ENCODE measurements at regions not wholly inside any gene's neighbourhood (a gene's known extent, or its start where the extent isn't known, plus 50 kb on each side); places are given as distances from the start of the nearest gene placed in this dataset.

DNA sequence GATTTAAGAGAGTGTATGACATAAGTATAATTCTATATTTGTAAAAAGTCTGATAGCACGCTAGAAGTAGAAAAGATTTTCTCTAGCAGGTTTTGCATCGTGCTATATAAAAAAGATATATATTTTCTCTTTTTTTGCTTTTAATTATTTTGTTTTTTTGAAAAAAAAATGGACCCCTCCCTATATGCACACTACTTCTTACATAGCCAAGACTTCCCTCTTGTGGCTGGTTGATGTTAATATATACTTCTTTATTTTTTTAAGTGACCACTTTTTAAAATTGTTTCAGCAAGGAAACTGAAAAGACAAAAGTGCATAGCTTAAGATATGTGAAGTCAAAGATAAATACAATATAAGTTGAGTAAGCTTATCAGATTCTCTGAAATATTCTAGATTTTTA lies 1202.8 kb downstream of the DIAPH3 start:
- no peaks in the 10 kb centered on the region for H3K9me3 ChIP-seq
- H3K4me3 ChIP-seq = no peak overlapping the region
- DNase-seq = no peak
- H3K27ac ChIP-seq = no peak overlapping the region
- no peaks in the 10 kb centered on the region for H3K4me1 ChIP-seq
- 56 to 90% methylated on average over 2 of the region's 2 CpGs for whole genome bisulfite sequencing, 2 donors
- intact Hi-C loops (cut with DNase I) = no loop called here
- no peaks in the 10 kb centered on the region for H3K27me3 ChIP-seq
- TF ChIP-seq POLR2A (IDR thresholded peaks at IDR 0.05) = no peak
- no peak for TF ChIP-seq EP300 (IDR thresholded peaks at IDR 0.05)
- no peaks in the 10 kb centered on the region for H3K36me3 ChIP-seq

DNA sequence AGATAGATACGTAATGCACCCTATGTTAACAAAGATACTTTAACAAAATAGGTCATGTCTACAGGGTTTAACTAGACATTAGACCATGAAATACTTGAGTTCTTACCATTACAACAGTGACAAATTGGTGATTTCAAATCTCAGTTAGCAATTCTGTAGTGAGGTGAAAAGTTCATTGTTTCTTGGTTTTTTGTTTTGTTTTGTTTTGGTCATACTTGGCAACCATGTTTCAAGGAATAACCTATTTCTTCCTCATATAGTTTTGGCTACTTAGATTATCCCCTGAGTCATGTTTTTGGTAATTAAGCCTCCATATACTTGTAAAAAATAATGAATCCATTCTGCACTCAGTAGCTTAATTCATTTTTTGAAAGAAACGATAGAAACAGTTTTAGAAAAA lies 1200.4 kb downstream of the DIAPH3 start:
- no peaks in the 10 kb centered on the region for H3K9me3 ChIP-seq
- no peaks in the 10 kb centered on the region for H3K4me1 ChIP-seq
- no peaks in the 10 kb centered on the region for H3K27me3 ChIP-seq
- H3K4me3 ChIP-seq = no peak overlapping the region
- TF ChIP-seq EP300 (IDR thresholded peaks at IDR 0.05) (no peak), POLR2AphosphoS5 (IDR thresholded peaks at IDR 0.05) (no peak), POLR2A (IDR thresholded peaks at IDR 0.05) (no peak)
- TF ChIP-seq, protein P1, sequence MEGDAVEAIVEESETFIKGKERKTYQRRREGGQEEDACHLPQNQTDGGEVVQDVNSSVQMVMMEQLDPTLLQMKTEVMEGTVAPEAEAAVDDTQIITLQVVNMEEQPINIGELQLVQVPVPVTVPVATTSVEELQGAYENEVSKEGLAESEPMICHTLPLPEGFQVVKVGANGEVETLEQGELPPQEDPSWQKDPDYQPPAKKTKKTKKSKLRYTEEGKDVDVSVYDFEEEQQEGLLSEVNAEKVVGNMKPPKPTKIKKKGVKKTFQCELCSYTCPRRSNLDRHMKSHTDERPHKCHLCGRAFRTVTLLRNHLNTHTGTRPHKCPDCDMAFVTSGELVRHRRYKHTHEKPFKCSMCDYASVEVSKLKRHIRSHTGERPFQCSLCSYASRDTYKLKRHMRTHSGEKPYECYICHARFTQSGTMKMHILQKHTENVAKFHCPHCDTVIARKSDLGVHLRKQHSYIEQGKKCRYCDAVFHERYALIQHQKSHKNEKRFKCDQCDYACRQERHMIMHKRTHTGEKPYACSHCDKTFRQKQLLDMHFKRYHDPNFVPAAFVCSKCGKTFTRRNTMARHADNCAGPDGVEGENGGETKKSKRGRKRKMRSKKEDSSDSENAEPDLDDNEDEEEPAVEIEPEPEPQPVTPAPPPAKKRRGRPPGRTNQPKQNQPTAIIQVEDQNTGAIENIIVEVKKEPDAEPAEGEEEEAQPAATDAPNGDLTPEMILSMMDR (IDR thresholded peaks at IDR 0.05) = no peak
- WGBS, 2 donors = 86 to 91% methylated on average over 2 of the region's 2 CpGs
- H3K36me3 ChIP-seq = no peaks in the 10 kb centered on the region
- no peak overlapping the region for H3K27ac ChIP-seq
- intact Hi-C loops (cut with DNase I) = no loop called here
- DNase-seq = no peak

DNA sequence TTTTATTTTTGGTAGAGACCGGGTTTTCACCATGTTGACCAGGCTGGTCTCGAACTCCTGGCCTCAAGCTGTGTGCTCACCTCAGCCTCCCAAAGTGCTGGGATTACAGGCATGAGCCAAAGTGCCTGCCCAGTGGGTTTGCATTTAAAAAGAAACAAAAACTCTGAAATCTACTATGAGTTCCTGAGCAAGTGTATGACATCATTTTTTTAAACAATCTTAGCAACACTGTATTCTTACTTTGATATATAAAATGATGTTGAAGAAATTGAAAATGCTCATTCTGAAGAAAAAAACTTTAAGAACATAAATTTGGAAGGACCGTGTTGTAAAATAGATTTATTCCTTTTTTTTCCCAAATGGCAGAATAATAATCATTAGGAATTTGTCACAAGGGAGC lies 1199.7 kb downstream of the DIAPH3 start:
- H3K36me3 ChIP-seq = no peaks in the 10 kb centered on the region
- no peaks in the 10 kb centered on the region for H3K4me1 ChIP-seq
- WGBS, 2 donors = 76 to 87% methylated on average over 3 of the region's 3 CpGs
- DNase-seq = no peak
- no peak overlapping the region for H3K27ac ChIP-seq
- H3K27me3 ChIP-seq = no peaks in the 10 kb centered on the region
- TF ChIP-seq POLR2AphosphoS5 (IDR thresholded peaks at IDR 0.05) (no peak), EP300 (IDR thresholded peaks at IDR 0.05) (no peak), POLR2A (IDR thresholded peaks at IDR 0.05) (no peak)
- TF ChIP-seq, protein P1 (IDR thresholded peaks at IDR 0.05) = no peak
- no peaks in the 10 kb centered on the region for H3K9me3 ChIP-seq
- intact Hi-C loops (cut with DNase I) = no loop called here
- H3K4me3 ChIP-seq = no peak overlapping the region

DNA sequence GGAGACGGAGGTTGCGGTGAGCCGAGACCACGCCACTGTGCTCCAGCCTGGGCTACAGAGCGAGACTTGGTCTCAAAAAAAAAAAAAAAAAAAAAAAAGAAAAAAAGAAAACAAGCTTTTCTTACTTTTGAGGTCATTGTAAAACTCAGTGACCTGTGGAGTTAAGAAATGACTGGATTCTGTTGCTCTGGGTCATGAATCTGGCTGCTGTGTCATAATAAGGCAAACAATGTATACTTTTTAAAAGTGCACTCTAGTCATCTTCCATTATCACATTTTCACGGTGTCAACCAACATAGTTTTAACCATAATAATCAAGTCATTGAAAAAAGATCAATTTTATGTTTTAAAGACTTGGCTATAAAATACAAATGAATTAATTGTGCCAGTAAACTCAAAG lies 1186.6 kb downstream of the DIAPH3 start:
- no peaks in the 10 kb centered on the region for H3K27me3 ChIP-seq
- H3K27ac ChIP-seq = no peak overlapping the region
- WGBS, 2 donors = 87 to 90% methylated on average over 6 of the region's 6 CpGs
- H3K36me3 ChIP-seq = no peaks in the 10 kb centered on the region
- no peak overlapping the region for H3K4me3 ChIP-seq
- TF ChIP-seq, protein P1 (IDR thresholded peaks at IDR 0.05) = no peak
- TF ChIP-seq POLR2A (IDR thresholded peaks at IDR 0.05) = no peak
- no peak for TF ChIP-seq EP300 (IDR thresholded peaks at IDR 0.05)
- TF ChIP-seq POLR2AphosphoS5 (IDR thresholded peaks at IDR 0.05) = no peak
- no peak for DNase-seq
- H3K4me1 ChIP-seq = no peaks in the 10 kb centered on the region
- no peaks in the 10 kb centered on the region for H3K9me3 ChIP-seq
- intact Hi-C loops (cut with DNase I) = no loop called here

DNA sequence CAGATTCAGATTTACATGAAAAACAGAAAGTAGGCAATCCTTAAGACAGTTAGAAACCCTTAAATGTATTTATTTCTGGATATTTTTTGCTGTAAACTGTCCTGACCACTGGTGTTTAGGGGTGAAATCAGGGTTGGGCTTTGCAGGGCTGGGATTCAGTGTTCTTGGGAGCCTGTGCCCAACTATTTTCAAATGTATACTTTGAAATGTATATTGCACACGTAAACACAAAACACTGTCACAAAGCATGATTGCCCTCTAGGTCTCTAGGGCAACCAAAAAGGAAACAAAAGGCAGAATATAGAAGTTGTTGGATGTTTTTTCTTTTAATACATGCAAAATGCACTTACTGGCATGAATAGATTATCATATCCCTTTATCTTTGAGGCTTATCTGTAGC lies 1185.4 kb downstream of the DIAPH3 start:
- intact Hi-C loops (cut with DNase I) = no loop called here
- peaks cover 0 to 3% (median 0%) of the 10 kb centered on the region in 4 donors for H3K9me3 ChIP-seq
- DNase-seq = no peak
- no peaks in the 10 kb centered on the region for H3K36me3 ChIP-seq
- no peaks in the 10 kb centered on the region for H3K4me1 ChIP-seq
- H3K27me3 ChIP-seq = no peaks in the 10 kb centered on the region
- H3K27ac ChIP-seq = no peak overlapping the region
- H3K4me3 ChIP-seq = no peak overlapping the region
- TF ChIP-seq, protein P1 (IDR thresholded peaks at IDR 0.05) = no peak
- TF ChIP-seq EP300 (IDR thresholded peaks at IDR 0.05) (no peak), POLR2AphosphoS5 (IDR thresholded peaks at IDR 0.05) (no peak), POLR2A (IDR thresholded peaks at IDR 0.05) (no peak)
- 51 to 61% methylated on average over 1 of the region's 1 CpG for WGBS, 2 donors

All from sigmoid colon (tissue), 6 donors.